GF-D8 (cell line): ENCODE measurements at regions not wholly inside any gene's neighbourhood (a gene's known extent, or its start where the extent isn't known, plus 50 kb on each side); places are given as distances from the start of the nearest gene placed in this dataset.

Experiments used
- DNase-seq: peaks from one replicate; lab custom pipeline; 2025; lab: John Stamatoyannopoulos, UW

GRCh38 chr22:47297261-47298016 lies 535.0 kb downstream of the TBC1D22A start:
- DNase-seq, result no peak

GRCh38 chr22:47296405-47297260 lies 534.2 kb downstream of the TBC1D22A start:
- no peak for DNase-seq

- no peak for DNase-seq
These were observed 533.5 kb downstream of the TBC1D22A start for GRCh38 chr22:47295982-47296381.

- no peak for DNase-seq
These were observed 532.9 kb downstream of the TBC1D22A start for GRCh38 chr22:47295226-47295901.

- DNase-seq, result no peak
These were observed 532.1 kb downstream of the TBC1D22A start for GRCh38 chr22:47294576-47294975.

GRCh38 chr22:47294222-47294532 lies 531.7 kb downstream of the TBC1D22A start:
- DNase-seq, result no peak

- DNase-seq, result no peak
These were observed 531.1 kb downstream of the TBC1D22A start for GRCh38 chr22:47293368-47294221.

GRCh38 chr22:47292546-47293320 lies 530.3 kb downstream of the TBC1D22A start:
- DNase-seq, result no peak

GRCh38 chr22:47291565-47292495 lies 529.4 kb downstream of the TBC1D22A start:
- DNase-seq, result no peak

- DNase-seq, result no peak
These were observed 528.4 kb downstream of the TBC1D22A start for GRCh38 chr22:47290706-47291430.

- DNase-seq, result no peak
These were observed 527.0 kb downstream of the TBC1D22A start for GRCh38 chr22:47289336-47289985.

GRCh38 chr22:47288680-47289079 lies 526.2 kb downstream of the TBC1D22A start:
- DNase-seq, result no peak

- no peak for DNase-seq
These were observed 525.1 kb downstream of the TBC1D22A start for GRCh38 chr22:47287516-47287915.

GRCh38 chr22:47286590-47286989 lies 524.1 kb downstream of the TBC1D22A start:
- no peak for DNase-seq

- no peak for DNase-seq
These were observed 523.5 kb downstream of the TBC1D22A start for GRCh38 chr22:47285981-47286380.

- DNase-seq, result no peak
These were observed 522.4 kb downstream of the TBC1D22A start for GRCh38 chr22:47284822-47285221.

- DNase-seq, result no peak
These were observed 521.9 kb downstream of the TBC1D22A start for GRCh38 chr22:47284360-47284759.

- no peak for DNase-seq
These were observed 521.3 kb downstream of the TBC1D22A start for GRCh38 chr22:47283616-47284270.
